Left cardiac atrium (tissue), 4 donors: ENCODE measurements at regions not wholly inside any gene's neighbourhood (a gene's known extent, or its start where the extent isn't known, plus 50 kb on each side); places are given as distances from the start of the nearest gene placed in this dataset.

Experiments
- ATAC-seq, 2 donors: fragments of 200-7000 bp; cut with Tn5 transposase; one replicate each; pipeline ENCODE4 v1.9.1; 2020; ENCODE audit warnings: mild to moderate bottlenecking in 2 of 2, moderate library complexity in 2 of 2
- DNase-seq: peaks from one replicate; pipeline ENCODE4 v3.0.0-alpha.2; 2020
- intact Hi-C, 2 donors: fragments of 100-400 bp; cut with DNase I; formaldehyde crosslinking; loops; one replicate each; pipeline versions ENCODE4 v1.14.1 to v1.15.1; 2022 to 2023
- donor health status: DM: no; HTN: yes; CAD: no.
- donor health status: DM: no; HTN: yes; CAD: no; lungs with severe emphysema.
- donor health status: DM: yes; HTN: yes; CAD: no.
- donor health status: Dilated cardiomyopathy.

GRCh38 chr3:30112902-30113484, 493.4 kb upstream of the TGFBR2 start:
- intact Hi-C loops: loop anchor here in 1 of 2 donors (2.0 to 10.0 kb wide), 3 partner anchors 86 to 632 kb away; no protein-coding TSS in a partner anchor
- DNase-seq (no peak), ATAC-seq (peak; percentile 44 to 59)

- DNase-seq (no peak), ATAC-seq (no peak)
- intact Hi-C loops: loop anchor here in 1 of 2 donors (2.0 to 10.0 kb wide), 3 partner anchors 85 to 631 kb away; no protein-coding TSS in a partner anchor
Measured at GRCh38 chr3:30113906-30114305, 492.5 kb upstream of the TGFBR2 start.

- intact Hi-C loops: loop anchor here in 1 of 2 donors (5.0 to 10.0 kb wide), 2 partner anchors 577 to 630 kb away; no protein-coding TSS in a partner anchor
- ATAC-seq (no peak), DNase-seq (no peak)
Measured at GRCh38 chr3:30114918-30115317, 491.5 kb upstream of the TGFBR2 start.

DNA sequence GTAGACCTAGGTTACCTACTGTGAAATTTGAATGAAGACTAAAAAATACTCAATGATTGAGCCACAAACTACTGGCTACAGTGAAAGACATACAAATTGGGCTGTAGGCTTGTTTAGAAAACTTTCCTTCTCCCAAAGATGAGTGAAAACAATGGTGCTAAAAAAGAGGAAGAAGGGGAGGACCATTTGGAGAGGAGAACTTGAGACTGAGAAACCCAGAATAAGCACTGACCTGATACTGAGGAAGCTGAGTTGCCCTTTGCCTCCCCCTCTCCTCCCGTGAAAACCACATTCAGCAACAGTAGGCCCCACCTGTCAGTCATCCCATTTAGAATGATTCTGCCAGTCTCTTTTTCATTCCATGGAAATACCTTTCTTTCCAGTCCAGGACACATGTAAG, 484.0 kb upstream of the TGFBR2 start:
- intact Hi-C loops: no loop called here
- DNase-seq: no peak
- ATAC-seq: no peak

DNA sequence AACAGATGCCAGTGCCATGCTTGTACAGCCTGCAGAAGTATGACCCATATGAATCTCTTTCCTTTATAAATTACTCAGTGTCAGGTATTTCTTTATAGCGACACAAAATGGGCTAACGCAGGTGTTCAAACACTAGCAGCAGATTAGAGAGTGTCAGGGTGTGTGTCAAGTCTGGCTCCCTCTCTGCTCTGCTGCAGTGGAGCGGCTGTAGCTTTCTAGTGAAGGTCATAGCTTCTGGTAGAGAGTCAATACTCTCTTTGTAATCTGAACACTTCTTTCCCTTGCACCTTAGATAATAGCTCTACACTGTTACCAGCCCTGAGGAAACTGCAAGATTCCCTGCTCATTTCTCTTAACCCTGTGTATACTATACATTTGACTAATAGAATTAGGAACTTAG, 483.2 kb upstream of the TGFBR2 start:
- intact Hi-C loops: no loop called here
- DNase-seq (no peak), ATAC-seq (no peak)

GRCh38 chr3:30123755-30124154, 482.6 kb upstream of the TGFBR2 start:
- intact Hi-C loops: no loop called here
- ATAC-seq (no peak), DNase-seq (no peak)

- intact Hi-C loops: no loop called here
- no peak for ATAC-seq
- no peak for DNase-seq
Measured at GRCh38 chr3:30124435-30125370, 481.7 kb upstream of the TGFBR2 start.

GRCh38 chr3:30129765-30130164, 476.6 kb upstream of the TGFBR2 start:
- intact Hi-C loops: loop anchor here in 1 of 2 donors (10.0 kb wide), 1 partner anchor 55 kb away; no protein-coding TSS in a partner anchor
- no peak for DNase-seq
- ATAC-seq: peak in 1 of 2 donors; percentile 30

DNA sequence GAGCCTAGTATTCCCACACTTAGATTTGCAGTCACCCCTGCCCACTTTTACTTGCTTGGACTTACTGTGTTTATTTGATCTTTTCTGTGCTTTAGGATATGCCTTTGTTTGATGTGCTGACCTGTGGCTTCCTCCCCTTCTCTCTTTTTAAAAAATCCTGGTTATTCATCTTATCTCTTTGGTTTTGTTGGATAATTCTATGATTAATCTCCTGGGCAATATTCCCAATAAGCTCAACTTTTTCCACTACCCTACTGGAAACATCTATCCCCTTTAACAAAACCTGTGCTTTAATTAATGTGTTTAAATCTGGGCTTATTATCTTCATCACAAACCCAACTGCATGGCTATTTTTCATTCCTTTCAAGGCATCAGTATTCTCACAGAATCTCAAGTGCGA, 476.0 kb upstream of the TGFBR2 start:
- intact Hi-C loops: loop anchor here in 1 of 2 donors (10.0 kb wide), 1 partner anchor 54 kb away; no protein-coding TSS in a partner anchor
- no peak for DNase-seq
- ATAC-seq: no peak

GRCh38 chr3:30131191-30131590, 475.2 kb upstream of the TGFBR2 start:
- DNase-seq (no peak), ATAC-seq (no peak)
- intact Hi-C loops: loop anchor here in 1 of 2 donors (10.0 kb wide), 1 partner anchor 54 kb away; no protein-coding TSS in a partner anchor

DNA sequence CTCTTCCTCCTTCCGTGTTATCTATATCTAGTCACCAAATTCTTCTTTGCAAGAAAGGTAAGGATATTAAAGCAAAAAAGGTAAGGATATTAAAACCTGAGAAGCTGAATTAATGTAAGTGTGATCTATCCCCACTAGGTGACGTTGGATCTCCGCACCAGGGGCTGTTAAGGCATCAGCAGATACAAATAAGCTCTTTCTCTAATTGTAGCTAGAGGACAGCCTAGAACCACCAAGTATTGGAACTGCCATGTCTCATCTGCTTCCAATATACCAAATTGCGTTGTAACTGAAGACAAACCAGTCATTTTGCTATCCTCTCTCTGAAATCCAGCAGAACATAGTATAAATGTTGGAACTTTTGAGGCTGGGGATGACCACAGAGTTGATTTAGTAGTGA, 471.2 kb upstream of the TGFBR2 start:
- no peak for DNase-seq
- intact Hi-C loops: loop anchor here in 1 of 2 donors (10.0 kb wide), 1 partner anchor 50 kb away; no protein-coding TSS in a partner anchor

DNA sequence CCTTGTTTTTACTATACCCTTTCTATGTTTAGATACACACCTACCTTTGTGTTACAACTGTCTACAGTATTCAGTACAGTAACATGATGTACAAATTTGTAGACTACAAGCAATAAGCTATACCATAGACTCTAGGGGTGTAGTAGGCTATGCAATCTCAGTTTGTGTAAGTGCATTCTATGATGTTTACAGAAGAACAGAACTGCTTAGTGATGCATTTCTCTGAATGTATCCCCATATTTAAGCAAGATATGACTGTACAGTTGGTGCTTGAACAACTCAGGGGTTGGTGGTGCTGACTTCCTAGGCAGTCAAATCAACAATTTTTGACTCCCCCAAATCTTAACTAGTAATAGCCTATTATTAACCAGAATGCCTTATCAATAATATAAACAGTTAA, 467.1 kb upstream of the TGFBR2 start:
- DNase-seq (no peak), ATAC-seq (no peak)
- intact Hi-C loops: loop anchor here in 1 of 2 donors (10.0 kb wide), 1 partner anchor 46 kb away; no protein-coding TSS in a partner anchor

More for the DNA sequence above, 471.2 kb upstream of the TGFBR2 start:
- ATAC-seq: no peak

- intact Hi-C loops: no loop called here
Measured at GRCh38 chr3:30140356-30141075, 465.9 kb upstream of the TGFBR2 start.

GRCh38 chr3:30141178-30141581, 465.2 kb upstream of the TGFBR2 start:
- intact Hi-C loops: no loop called here
- no peak for ATAC-seq

More at GRCh38 chr3:30140356-30141075, 465.9 kb upstream of the TGFBR2 start:
- no peak for DNase-seq
- no peak for ATAC-seq

GRCh38 chr3:30141927-30142326, 464.5 kb upstream of the TGFBR2 start:
- intact Hi-C loops: no loop called here
- ATAC-seq: no peak
- no peak for DNase-seq

More at GRCh38 chr3:30141178-30141581, 465.2 kb upstream of the TGFBR2 start:
- DNase-seq: no peak

DNA sequence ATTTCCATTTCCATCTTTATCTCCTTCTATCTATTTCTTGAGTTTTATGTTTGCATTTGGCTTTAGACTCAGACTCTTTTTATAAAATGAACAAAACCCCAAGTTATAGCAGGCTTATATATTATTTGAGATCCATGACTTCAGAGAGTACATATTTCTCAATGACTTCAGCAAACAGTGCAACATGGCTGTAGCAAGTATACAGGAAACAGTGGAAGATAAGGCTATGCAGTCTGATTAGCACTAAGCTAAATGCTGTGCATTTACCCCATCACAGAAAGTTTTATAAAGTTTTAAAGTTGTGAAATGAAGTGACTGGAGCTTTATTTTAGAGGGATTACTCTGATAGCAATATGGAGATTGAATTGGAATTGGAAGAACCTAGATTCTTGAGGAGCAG, 463.5 kb upstream of the TGFBR2 start:
- DNase-seq (no peak), ATAC-seq (no peak)
- intact Hi-C loops: no loop called here

DNA sequence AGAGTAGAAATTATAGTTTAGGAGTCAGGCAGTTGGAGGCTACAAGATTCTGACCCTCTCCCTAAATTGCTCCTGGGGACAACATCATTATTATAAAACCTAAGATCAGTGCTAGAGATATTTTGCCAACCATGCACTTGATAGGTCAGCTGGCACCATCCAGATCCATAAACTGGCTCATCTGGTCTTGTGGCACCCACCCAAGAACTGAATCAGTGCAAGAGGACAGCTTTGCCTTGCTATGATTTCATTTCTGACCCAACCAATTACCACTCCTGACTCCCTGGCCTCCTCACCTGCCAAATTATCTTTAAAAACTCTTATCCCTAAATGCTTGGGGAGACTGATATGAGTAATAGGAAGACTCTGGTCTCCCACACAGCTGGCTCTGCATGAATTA, 461.1 kb upstream of the TGFBR2 start:
- ATAC-seq (peak in 1 of 2 donors; percentile 22), DNase-seq (no peak)
- intact Hi-C loops: no loop called here

GRCh38 chr3:30146978-30147377, 459.4 kb upstream of the TGFBR2 start:
- DNase-seq (no peak), ATAC-seq (no peak)
- intact Hi-C loops: no loop called here

- DNase-seq (no peak), ATAC-seq (no peak)
- intact Hi-C loops: no loop called here
Measured at GRCh38 chr3:30154853-30155252, 451.5 kb upstream of the TGFBR2 start.
